ENCODE measurements at regions not wholly inside any gene's neighbourhood (a gene's known extent, or its start where the extent isn't known, plus 50 kb on each side); places are given as distances from the start of the nearest gene placed in this dataset.

GRCh38 chr13:31521435-31521834 lies 217.9 kb upstream of the RXFP2 start:
- TF ChIP-seq EP300 (IDR thresholded peaks at IDR 0.05; ENCODE audit: borderline replicate concordance in 1 of 2, low read depth in 2 of 2, low read length in 2 of 2), result no peak
- no peak for TF ChIP-seq PHF8 (conservative IDR thresholded peaks at IDR 0.05; ENCODE audit: low read depth, low read length)
- TF ChIP-seq YY1 (IDR thresholded peaks at IDR 0.05; ENCODE audit: low read depth, low read length), result no peak
- TF ChIP-seq, protein P1, sequence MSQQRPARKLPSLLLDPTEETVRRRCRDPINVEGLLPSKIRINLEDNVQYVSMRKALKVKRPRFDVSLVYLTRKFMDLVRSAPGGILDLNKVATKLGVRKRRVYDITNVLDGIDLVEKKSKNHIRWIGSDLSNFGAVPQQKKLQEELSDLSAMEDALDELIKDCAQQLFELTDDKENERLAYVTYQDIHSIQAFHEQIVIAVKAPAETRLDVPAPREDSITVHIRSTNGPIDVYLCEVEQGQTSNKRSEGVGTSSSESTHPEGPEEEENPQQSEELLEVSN (IDR thresholded peaks at IDR 0.05), result no peak
- no peak for TF ChIP-seq SP4 (IDR thresholded peaks at IDR 0.05; ENCODE audit: low read length)
- no peak for TF ChIP-seq POLR2AphosphoS5 (IDR thresholded peaks at IDR 0.05; ENCODE audit: low read depth, low read length)
- FAIRE-seq (no peak), DNase-seq (ENCODE audit: low read depth in 1 of 2, low spot score in 2 of 2) (no peak)
- no peak overlapping the region for H3K18ac ChIP-seq (ENCODE audit: extremely low read depth, low read length)
- no peak overlapping the region for H3K56ac ChIP-seq (replicated peaks; ENCODE audit: insufficient read length, low read depth, low read length)
- H4K20me1 ChIP-seq (replicated peaks in 1 of 2; ENCODE audit: control insufficient read depth in 1 of 2, insufficient read depth in 2 of 2, low read length in 2 of 2), result no peaks in the 10 kb centered on the region
- H2AFZ ChIP-seq (ENCODE audit: low read length), result no peak overlapping the region
- no peak overlapping the region for H3K4ac ChIP-seq (replicated peaks; ENCODE audit: insufficient read length, low read depth, low read length)
- H3K9ac ChIP-seq (replicated peaks in 1 of 4; ENCODE audit: extremely low read depth in 1 of 4, low read depth in 3 of 4, low read length in 3 of 4), result no peak overlapping the region
- no peak overlapping the region for H2BK12ac ChIP-seq (ENCODE audit: low read depth, low read length)
- H3K27me3 ChIP-seq (replicated peaks in 1 of 4; ENCODE audit: control insufficient read depth in 3 of 4, extremely low read depth in 1 of 4, insufficient read depth in 3 of 4, low read length in 3 of 4), result no peaks in the 10 kb centered on the region
- no peak overlapping the region for H4K91ac ChIP-seq (replicated peaks; ENCODE audit: insufficient read length, low read length)
- no peak overlapping the region for H3K27ac ChIP-seq (ENCODE audit: low read depth, low read length)
- no peaks in the 10 kb centered on the region for H3K36me3 ChIP-seq (ENCODE audit: control insufficient read depth in 2 of 4, insufficient read depth in 4 of 4, low read length in 3 of 4)
- no peak overlapping the region for H2BK120ac ChIP-seq (replicated peaks; ENCODE audit: low read depth, low read length)
- no peak overlapping the region for H4K8ac ChIP-seq (ENCODE audit: extremely low read depth, insufficient read depth, low read length)
- POLR2A ChIA-PET (ENCODE audit: partially characterized antibody), result no interaction called here
- no peak overlapping the region for H3K23ac ChIP-seq (ENCODE audit: insufficient read length)
- H2AK5ac ChIP-seq (ENCODE audit: low read depth, low read length), result no peak overlapping the region
- no peaks in the 10 kb centered on the region for H3K23me2 ChIP-seq (ENCODE audit: low read depth, low read length)
- no peak overlapping the region for H4K5ac ChIP-seq (ENCODE audit: insufficient read length, low read depth, low read length)
- no peak overlapping the region for H3K14ac ChIP-seq (ENCODE audit: insufficient read length)
- no peak overlapping the region for H2BK15ac ChIP-seq (ENCODE audit: low read length)
- no peak overlapping the region for H2BK5ac ChIP-seq (ENCODE audit: low read depth, low read length)
- H2BK20ac ChIP-seq (ENCODE audit: low read length), result no peak overlapping the region
- no peaks in the 10 kb centered on the region for H3K79me2 ChIP-seq (ENCODE audit: control insufficient read depth in 1 of 2, insufficient read depth in 2 of 2, low read length in 2 of 2)
- H3K4me2 ChIP-seq (ENCODE audit: insufficient read depth in 1 of 2, low read depth in 2 of 2, low read length in 2 of 2), result no peak overlapping the region
- H3K9me3 ChIP-seq (ENCODE audit: insufficient read depth in 2 of 2, low read depth in 1 of 2, low read length in 1 of 2), result no peaks in the 10 kb centered on the region
- H3K4me3 ChIP-seq (ENCODE audit: extremely low read depth in 1 of 4, insufficient read depth in 2 of 4, low read depth in 3 of 4, low read length in 4 of 4), result no peak overlapping the region
- CTCF ChIA-PET (ENCODE audit: partially characterized antibody), result interaction anchor here (0.9 to 2.6 kb wide), 3 partner anchors 15 to 90 kb away, joined by 4 to 9 read pairs (median 5); no protein-coding TSS in a partner anchor
- H3K79me1 ChIP-seq (ENCODE audit: low read depth, low read length), result no peaks in the 10 kb centered on the region
- peaks cover 0 to 2% (median 0%) of the 10 kb centered on the region in 4 experiments; a peak in 1 of 7 replicates for H3K4me1 ChIP-seq (replicated peaks in 1 of 4; ENCODE audit: control insufficient read depth in 3 of 4, insufficient read depth in 4 of 4, low read length in 3 of 4)
